Body of pancreas (tissue), 4 donors: ENCODE measurements at regions not wholly inside any gene's neighbourhood (a gene's known extent, or its start where the extent isn't known, plus 50 kb on each side); places are given as distances from the start of the nearest gene placed in this dataset.

Experiments used
- POLR2A ChIP-seq, 3 donors: fragments of 450-650 bp; IDR thresholded peaks; one replicate each; pipeline ENCODE4 v1.6.1; 2016; ENCODE audit warnings: antibody characterized with exemption in 3 of 3, mild to moderate bottlenecking in 2 of 3
- TF ChIP-seq, protein P1 (sequence below), 7 experiments: fragments of 450-650 bp in 4 of 7; fragments of 200-600 bp in 3 of 7; sonication (generic) in 3 of 7; IDR thresholded peaks; one replicate each; pipeline ENCODE4 v1.5.1; 2016 to 2019; ENCODE audit warnings: antibody characterized with exemption in 7 of 7

DNA sequence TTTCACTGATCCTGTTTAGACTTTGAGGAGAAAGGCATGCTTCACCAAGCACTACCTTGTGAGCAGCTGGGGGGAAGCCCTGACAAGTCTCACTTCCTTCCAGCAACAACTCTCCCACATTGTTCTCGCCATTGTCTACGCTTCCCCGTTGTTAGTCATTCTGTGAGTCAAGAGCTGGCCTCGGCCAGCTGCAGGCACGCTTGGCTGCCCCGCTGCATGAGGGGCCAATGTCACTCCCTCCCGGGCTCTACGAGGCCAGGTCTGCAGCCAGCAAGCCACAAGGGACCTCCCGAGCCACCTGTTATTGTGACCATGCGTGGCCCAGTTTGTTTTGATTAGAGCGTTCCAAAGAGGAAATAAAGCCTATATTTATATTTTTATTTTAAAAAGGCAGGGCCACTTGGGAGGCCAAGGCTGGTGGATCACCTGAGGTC is 220.9 kb downstream of the FOXO1 start:
- TF ChIP-seq, protein P1, sequence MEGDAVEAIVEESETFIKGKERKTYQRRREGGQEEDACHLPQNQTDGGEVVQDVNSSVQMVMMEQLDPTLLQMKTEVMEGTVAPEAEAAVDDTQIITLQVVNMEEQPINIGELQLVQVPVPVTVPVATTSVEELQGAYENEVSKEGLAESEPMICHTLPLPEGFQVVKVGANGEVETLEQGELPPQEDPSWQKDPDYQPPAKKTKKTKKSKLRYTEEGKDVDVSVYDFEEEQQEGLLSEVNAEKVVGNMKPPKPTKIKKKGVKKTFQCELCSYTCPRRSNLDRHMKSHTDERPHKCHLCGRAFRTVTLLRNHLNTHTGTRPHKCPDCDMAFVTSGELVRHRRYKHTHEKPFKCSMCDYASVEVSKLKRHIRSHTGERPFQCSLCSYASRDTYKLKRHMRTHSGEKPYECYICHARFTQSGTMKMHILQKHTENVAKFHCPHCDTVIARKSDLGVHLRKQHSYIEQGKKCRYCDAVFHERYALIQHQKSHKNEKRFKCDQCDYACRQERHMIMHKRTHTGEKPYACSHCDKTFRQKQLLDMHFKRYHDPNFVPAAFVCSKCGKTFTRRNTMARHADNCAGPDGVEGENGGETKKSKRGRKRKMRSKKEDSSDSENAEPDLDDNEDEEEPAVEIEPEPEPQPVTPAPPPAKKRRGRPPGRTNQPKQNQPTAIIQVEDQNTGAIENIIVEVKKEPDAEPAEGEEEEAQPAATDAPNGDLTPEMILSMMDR (IDR thresholded peaks at IDR 0.05): no peak
- TF ChIP-seq POLR2A (IDR thresholded peaks at IDR 0.05): peak in 1 of 3 donors; percentile 25
